HCT116 (cell line): ENCODE measurements at regions not wholly inside any gene's neighbourhood (a gene's known extent, or its start where the extent isn't known, plus 50 kb on each side); places are given as distances from the start of the nearest gene placed in this dataset.

ENCODE experiments used
- EZH2 ChIP-seq: fragments of 200-600 bp; sonication (generic); IDR thresholded peaks from 2 replicates; pipeline ENCODE4 v1.6.1; 2017; ENCODE audit warnings: antibody characterized with exemption, mixed run types
- MAX ChIP-seq: IDR thresholded peaks from 2 replicates; pipeline ENCODE4 v1.6.1; 2012
- POLR2A ChIP-seq: IDR thresholded peaks from 2 replicates; pipeline ENCODE4 v1.7.0; 2011; ENCODE audit warnings: borderline replicate concordance; ENCODE audit not compliant: insufficient read depth, insufficient read length; ENCODE audit errors: extremely low read depth
- POLR2AphosphoS5 ChIP-seq: IDR thresholded peaks from 2 replicates; pipeline ENCODE4 v1.6.1; 2011; ENCODE audit warnings: mild to moderate bottlenecking, low read depth, low read length, moderate library complexity
- RAD21 ChIP-seq: IDR thresholded peaks from 2 replicates; pipeline ENCODE4 v1.6.1; 2012; ENCODE audit warnings: low read depth, mild to moderate bottlenecking
- SIN3A ChIP-seq: IDR thresholded peaks from 2 replicates; pipeline ENCODE4 v1.6.1; 2012; ENCODE audit warnings: low read depth
- SRF ChIP-seq: IDR thresholded peaks from 2 replicates; pipeline ENCODE4 v1.6.1; 2012; ENCODE audit warnings: low read depth
- YY1 ChIP-seq: IDR thresholded peaks from 2 replicates; pipeline ENCODE4 v1.6.1; 2011; ENCODE audit warnings: low read length, low read depth, moderate library complexity, mild to moderate bottlenecking; ENCODE audit not compliant: insufficient replicate concordance; ENCODE audit errors: extremely low read depth
- ZNF274 ChIP-seq: fragments of 200-500 bp; sonication (Bioruptor generic); IDR thresholded peaks from 2 replicates; pipeline ENCODE4 v1.6.1; 2014; ENCODE audit warnings: mild to moderate bottlenecking, low read depth, low read length, inconsistent platforms
- TF ChIP-seq, protein P1 (sequence below), 3 experiments: fragments of 200-600 bp in 1 of 3; sonication (generic) in 1 of 3; IDR thresholded peaks in 2 of 3; conservative IDR thresholded peaks in 1 of 3; 2 replicates each; pipeline ENCODE4 v1.5.1; 2012 to 2017; ENCODE audit warnings: low read depth in 2 of 3, low read length in 2 of 3, antibody characterized with exemption in 1 of 3, borderline replicate concordance in 1 of 3, control low read depth in 1 of 3, mild to moderate bottlenecking in 1 of 3, mixed read lengths in 1 of 3, mixed run types in 1 of 3, moderate library complexity in 1 of 3; ENCODE audit not compliant: insufficient read depth in 1 of 3

DNA sequence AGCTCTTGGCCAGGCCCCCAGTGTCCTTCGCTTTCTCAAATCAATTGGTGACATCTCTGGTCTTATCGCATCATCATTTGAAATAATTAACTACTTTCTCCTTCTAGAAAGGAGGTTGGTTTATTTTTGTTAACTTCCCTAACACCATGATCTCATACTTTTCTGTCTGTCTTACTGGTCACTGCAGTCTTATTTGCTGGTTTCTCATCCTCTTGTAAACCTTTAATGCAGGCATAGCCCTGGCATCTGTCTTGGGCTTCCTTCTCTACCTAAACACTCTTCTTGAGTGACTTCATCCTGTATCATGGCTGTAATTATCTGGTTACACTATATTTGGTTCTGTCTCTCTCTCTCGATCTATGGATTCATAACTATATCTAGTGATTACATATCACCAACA lies 152.8 kb downstream of the CYSLTR2 start:
- TF ChIP-seq POLR2AphosphoS5 (no peak), POLR2A (no peak), MAX (no peak), EZH2 (no peak), ZNF274 (no peak), SRF (no peak), SIN3A (no peak), RAD21 (no peak), YY1 (no peak)
- TF ChIP-seq, protein P1, sequence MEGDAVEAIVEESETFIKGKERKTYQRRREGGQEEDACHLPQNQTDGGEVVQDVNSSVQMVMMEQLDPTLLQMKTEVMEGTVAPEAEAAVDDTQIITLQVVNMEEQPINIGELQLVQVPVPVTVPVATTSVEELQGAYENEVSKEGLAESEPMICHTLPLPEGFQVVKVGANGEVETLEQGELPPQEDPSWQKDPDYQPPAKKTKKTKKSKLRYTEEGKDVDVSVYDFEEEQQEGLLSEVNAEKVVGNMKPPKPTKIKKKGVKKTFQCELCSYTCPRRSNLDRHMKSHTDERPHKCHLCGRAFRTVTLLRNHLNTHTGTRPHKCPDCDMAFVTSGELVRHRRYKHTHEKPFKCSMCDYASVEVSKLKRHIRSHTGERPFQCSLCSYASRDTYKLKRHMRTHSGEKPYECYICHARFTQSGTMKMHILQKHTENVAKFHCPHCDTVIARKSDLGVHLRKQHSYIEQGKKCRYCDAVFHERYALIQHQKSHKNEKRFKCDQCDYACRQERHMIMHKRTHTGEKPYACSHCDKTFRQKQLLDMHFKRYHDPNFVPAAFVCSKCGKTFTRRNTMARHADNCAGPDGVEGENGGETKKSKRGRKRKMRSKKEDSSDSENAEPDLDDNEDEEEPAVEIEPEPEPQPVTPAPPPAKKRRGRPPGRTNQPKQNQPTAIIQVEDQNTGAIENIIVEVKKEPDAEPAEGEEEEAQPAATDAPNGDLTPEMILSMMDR (IDR thresholded peaks at IDR 0.05 in 2 of 3, conservative IDR thresholded peaks at IDR 0.05 in 1 of 3; ENCODE audit: borderline replicate concordance in 1 of 3, insufficient read depth in 1 of 3, low read depth in 2 of 3, low read length in 2 of 3): no peak
